IPS DF 4.7 (cell line): ENCODE measurements at regions not wholly inside any gene's neighbourhood (a gene's known extent, or its start where the extent isn't known, plus 50 kb on each side); places are given as distances from the start of the nearest gene placed in this dataset.

Experiments
- DNase-seq: peaks from one replicate; pipeline ENCODE4 v3.0.0-alpha.2; 2013; ENCODE audit warnings: low spot score; ENCODE audit errors: extremely low read depth

- no peak for DNase-seq
Measured at GRCh38 chr18:22467760-22468553, 50.2 kb upstream of the CTAGE1 start.

GRCh38 chr18:22468554-22468891 is 50.8 kb upstream of the CTAGE1 start:
- DNase-seq, result no peak

GRCh38 chr18:22469061-22469734 is 51.5 kb upstream of the CTAGE1 start:
- DNase-seq, result no peak

- no peak for DNase-seq
Measured at GRCh38 chr18:22469926-22470247, 52.2 kb upstream of the CTAGE1 start.

- no peak for DNase-seq
Measured at GRCh38 chr18:22470248-22471235, 52.8 kb upstream of the CTAGE1 start.

- DNase-seq, result no peak
Measured at GRCh38 chr18:22471546-22472131, 53.9 kb upstream of the CTAGE1 start.

- DNase-seq, result no peak
Measured at GRCh38 chr18:22473366-22473765, 55.7 kb upstream of the CTAGE1 start.

GRCh38 chr18:22475426-22476100 is 57.8 kb upstream of the CTAGE1 start:
- DNase-seq, result no peak

- DNase-seq, result no peak
Measured at GRCh38 chr18:22477222-22477621, 59.5 kb upstream of the CTAGE1 start.

- DNase-seq, result no peak
Measured at GRCh38 chr18:22482948-22483347, 65.2 kb upstream of the CTAGE1 start.

- DNase-seq, result no peak
Measured at GRCh38 chr18:22483407-22483806, 65.7 kb upstream of the CTAGE1 start.

- no peak for DNase-seq
Measured at GRCh38 chr18:22484471-22484870, 66.8 kb upstream of the CTAGE1 start.

- no peak for DNase-seq
Measured at GRCh38 chr18:22485808-22486244, 68.1 kb upstream of the CTAGE1 start.

- no peak for DNase-seq
Measured at GRCh38 chr18:22486667-22487066, 69.0 kb upstream of the CTAGE1 start.

- no peak for DNase-seq
Measured at GRCh38 chr18:22488554-22488953, 70.8 kb upstream of the CTAGE1 start.

GRCh38 chr18:22489704-22490103 is 72.0 kb upstream of the CTAGE1 start:
- DNase-seq, result no peak

- no peak for DNase-seq
Measured at GRCh38 chr18:22490429-22490846, 72.7 kb upstream of the CTAGE1 start.

- DNase-seq, result no peak
Measured at GRCh38 chr18:22493255-22493654, 75.5 kb upstream of the CTAGE1 start.

GRCh38 chr18:22493940-22494339 is 76.2 kb upstream of the CTAGE1 start:
- DNase-seq, result no peak

- DNase-seq, result no peak
Measured at GRCh38 chr18:22494771-22495170, 77.1 kb upstream of the CTAGE1 start.

GRCh38 chr18:22499421-22499820 is 81.7 kb upstream of the CTAGE1 start:
- no peak for DNase-seq
